HG02678 (cell line): ENCODE measurements at regions not wholly inside any gene's neighbourhood (a gene's known extent, or its start where the extent isn't known, plus 50 kb on each side); places are given as distances from the start of the nearest gene placed in this dataset.
"Not testable (repeated sequence)": the region's sequence is repeated elsewhere in the genome, so short reads cannot be mapped to it uniquely, and the experiment has no call there.

Source experiments
- ATAC-seq: cut with Tn5 transposase; IDR thresholded peaks from one replicate; pipeline ENCODE4 v1.9.1; 2021; ENCODE audit warnings: mild to moderate bottlenecking, moderate library complexity; ENCODE audit not compliant: unreplicated experiment

DNA sequence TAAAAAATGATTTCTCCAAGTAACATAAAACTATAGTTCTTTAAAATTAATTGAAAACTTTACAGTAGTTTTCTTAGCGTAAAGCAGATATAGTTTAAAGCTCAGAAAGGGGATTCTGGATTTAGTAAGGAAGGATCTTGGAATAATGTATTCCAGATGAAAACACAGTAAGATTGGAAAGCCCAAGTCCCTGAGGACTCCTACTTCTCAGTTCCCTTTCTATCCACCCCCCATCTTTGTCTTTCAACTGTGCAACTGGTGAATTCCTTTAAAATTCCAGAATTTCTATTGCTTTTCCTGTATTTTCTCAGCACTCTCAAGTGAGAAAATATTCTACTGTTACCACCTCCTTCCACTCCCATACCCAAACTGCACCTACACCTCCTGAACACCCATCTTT lies 184.5 kb upstream of the FBN2 start:
- ATAC-seq = no peak

GRCh38 chr5:128730021-128730420 lies 192.0 kb upstream of the FBN2 start:
- ATAC-seq = not testable (repeated sequence)

DNA sequence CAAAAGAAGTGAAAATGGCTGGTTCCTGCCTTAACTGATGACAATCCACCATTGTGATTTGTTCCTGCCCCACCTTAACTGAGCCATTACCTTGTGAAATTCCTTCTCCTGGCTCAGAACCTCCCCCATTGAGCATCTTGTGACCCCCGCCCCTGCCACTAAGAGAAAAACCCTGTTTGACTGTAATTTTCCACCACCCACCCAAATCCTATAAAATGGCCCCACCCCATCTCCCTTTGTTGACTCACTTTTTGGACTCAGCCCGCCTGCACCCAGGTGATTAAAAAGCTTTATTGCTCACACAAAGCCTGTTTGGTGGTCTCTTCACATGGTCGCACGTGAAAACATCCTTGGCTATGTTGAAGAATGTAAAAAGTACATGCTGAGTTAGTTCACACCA lies 197.6 kb upstream of the FBN2 start:
- ATAC-seq = not testable (repeated sequence)

DNA sequence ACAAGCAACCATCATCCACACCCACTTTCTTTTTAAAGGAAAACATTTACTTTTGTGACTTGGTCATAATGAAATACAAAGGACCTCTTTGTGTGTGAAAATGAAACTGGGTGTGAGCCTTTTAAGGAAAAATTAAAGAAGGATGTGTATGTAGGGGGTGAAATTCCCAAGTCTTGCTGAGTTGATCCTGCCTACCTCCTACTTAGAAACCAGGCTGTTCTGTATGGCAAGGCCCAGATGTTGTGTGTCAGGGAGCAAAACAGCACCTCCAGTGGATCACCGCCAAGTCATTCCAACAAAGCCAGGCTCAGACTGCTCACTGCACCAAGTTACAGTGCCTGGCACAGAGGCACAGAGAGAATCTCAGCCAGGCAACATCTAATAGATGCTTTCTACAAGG lies 198.5 kb upstream of the FBN2 start:
- no peak for ATAC-seq

- no peak for ATAC-seq
These were observed 211.3 kb upstream of the FBN2 start for GRCh38 chr5:128749136-128749898.

DNA sequence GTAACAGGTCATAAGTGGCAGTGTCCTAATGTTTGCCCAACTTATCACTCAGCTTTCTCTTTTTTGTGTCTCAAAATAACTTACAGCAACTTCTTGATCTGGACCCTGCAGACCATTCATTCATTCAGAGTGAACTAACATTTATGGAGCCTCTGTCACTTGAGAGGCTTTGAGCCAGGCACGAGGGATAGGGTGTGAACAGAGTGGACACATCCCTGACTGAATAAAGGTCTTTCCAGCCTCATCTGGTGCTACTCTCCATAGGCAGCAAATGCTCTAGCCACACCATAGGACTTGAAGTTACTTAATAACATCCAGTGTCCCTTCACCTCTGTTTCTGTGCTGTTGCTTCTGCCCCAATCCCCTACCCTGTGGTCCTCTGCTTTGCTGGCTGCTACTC lies 212.1 kb upstream of the FBN2 start:
- no peak for ATAC-seq

- no peak for ATAC-seq
These were observed 207.9 kb upstream of the SLC27A6 start for GRCh38 chr5:128757196-128757959.

DNA sequence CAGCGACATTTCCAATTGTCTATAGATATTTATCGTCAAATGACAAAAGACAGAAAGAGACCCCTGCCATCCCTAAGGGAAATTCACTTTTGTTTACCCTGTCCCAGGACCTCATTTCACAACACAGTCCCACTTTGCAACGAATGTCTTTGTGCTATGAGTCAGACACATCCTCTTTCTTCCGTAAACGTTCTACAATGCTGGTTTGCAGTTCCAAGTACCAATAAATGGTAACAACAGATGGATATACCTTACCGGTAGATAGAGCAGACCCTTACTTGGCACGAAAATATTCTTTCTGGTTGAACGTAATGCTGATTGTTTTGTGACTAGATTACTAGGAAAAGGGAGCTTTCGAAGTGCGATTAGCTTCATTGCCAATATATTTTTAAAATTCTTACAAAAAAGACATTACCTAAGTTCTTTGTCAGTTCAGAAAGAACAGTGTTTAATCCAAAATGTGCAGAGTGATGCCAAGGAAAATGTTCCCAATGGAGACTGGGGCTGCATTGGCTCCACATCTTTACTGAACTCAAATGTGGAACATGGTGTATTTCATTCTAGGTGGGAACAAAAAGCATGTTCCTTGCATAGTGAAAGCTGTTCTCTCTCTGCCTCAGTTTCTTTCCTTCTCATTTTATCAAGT lies 202.5 kb upstream of the SLC27A6 start:
- no peak for ATAC-seq

- no peak for ATAC-seq
These were observed 202.0 kb upstream of the SLC27A6 start for GRCh38 chr5:128763321-128763720.

DNA sequence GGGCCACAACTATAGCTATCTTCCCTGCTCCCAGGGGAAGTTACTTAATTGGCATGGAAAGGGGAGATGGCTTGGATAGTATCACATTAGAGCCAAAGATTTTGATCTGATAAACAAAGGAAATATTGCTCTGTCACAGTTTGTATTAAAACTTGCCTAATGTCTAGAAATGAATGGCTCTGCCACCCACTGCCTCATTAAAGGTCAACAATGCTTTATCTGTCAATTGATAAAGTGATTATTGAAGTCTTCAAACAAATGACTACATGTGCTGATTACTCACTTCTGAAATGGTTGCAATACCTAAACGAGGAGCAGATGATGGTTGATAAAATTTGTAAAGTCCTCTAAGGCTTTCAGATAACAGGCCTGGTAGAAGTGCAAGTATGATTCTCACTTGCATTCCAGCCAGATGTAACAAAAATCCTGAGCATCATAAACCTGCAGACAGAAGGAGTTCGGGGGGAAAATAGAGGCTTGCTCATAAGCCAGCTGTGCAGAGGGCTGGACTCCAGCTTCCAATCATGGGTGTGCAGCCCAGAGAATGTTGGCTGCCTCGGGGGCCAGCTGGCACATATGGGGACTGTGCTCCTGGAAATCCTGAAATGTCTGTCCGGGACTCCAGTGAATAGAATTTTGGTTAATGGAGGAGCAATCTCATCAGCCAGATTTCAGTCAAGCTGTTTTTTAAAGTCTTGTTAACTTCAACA lies 200.5 kb upstream of the SLC27A6 start:
- no peak for ATAC-seq

DNA sequence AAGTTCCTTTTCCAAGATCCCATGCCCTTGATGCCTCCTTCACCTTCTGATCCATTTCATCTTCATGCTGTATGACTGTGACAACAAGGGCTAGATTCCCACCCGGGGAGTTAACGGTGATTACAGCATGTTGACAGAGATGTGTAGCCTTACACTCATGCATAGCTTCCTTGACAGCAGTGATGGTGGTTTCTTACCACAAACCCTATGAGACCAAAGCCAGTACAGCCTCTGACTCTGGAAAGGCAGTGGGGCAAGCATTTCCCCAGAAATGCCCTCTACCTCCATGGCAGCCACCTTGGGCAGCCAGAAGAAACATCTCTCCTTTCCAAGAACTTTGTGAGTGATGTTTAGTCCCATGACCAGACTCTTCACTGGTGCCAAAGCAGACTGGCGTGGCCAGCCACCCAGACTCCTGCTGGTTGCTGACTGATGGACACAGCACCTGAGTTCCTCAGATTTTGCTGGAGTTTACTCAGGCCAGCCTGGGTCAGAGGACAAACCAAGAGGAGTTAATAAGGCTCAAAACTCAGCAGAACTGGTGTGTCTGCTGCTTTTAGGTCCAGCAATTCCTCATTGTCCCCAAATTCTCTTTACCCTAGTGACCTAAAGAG lies 199.7 kb upstream of the SLC27A6 start:
- ATAC-seq = no peak

GRCh38 chr5:128766406-128766805 lies 198.9 kb upstream of the SLC27A6 start:
- ATAC-seq = no peak

GRCh38 chr5:128770907-128771306 lies 194.4 kb upstream of the SLC27A6 start:
- no peak for ATAC-seq

GRCh38 chr5:128772356-128772755 lies 192.9 kb upstream of the SLC27A6 start:
- no peak for ATAC-seq

GRCh38 chr5:128773378-128773777 lies 191.9 kb upstream of the SLC27A6 start:
- no peak for ATAC-seq

DNA sequence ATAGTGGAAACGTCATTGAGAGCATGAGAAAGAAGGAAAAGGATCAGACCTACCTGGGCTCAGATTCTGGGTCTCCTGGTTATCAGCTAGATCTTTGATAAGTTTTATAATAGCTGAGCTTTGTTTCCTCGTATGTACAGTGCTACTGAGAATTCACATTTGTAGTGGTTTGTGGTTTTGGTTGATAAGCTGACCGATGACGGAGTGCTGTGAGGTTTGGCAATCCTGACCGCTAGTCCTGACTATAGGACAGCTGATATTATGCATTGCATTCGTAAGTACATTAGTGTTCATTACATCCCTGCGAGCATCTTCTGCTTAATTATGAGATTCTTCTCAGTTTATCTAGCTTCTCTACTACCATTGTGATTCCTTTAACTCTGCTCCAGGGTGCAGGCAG lies 190.7 kb upstream of the SLC27A6 start:
- ATAC-seq = peak; percentile 41

DNA sequence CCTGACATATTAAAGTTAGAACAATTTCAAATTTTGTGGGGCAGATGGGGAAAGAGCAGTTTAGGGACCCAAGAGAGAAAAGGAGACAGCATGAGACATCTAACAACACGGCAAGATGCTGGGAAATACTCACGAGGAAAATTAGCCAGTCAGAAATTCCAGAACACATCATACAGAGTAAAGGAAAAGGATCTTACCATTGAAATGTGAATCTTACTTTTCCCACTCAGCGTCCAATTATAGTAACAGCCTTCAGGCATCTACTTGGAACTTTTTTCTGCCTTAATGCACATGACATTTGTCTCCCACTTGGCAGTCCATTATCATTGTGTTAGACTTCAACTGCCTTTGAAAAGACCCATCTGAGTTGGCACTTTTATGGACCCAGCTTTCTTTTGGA lies 189.7 kb upstream of the SLC27A6 start:
- ATAC-seq = no peak

- peak; percentile 83 for ATAC-seq
These were observed 188.2 kb upstream of the SLC27A6 start for GRCh38 chr5:128777052-128777451.

DNA sequence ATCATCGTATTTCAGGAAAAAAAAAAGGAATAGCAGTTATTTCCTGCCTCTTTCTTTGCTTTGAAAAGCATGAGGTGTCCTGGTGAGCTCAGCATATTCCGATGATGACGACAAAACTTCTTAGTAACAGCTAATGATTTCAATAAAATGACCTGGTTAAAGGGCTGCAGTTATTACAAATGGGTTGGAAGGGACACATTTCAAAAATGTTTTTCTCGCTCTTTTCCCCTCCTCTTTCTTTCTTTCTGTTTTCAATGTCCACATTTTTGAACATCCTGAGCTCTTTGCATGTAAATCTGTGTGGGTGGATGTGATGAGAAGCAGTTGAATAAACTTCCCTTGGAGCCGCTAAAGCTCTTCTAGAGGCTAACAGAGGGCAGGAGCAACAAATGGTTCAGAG lies 186.8 kb upstream of the SLC27A6 start:
- ATAC-seq = no peak

- no peak for ATAC-seq
These were observed 182.8 kb upstream of the SLC27A6 start for GRCh38 chr5:128782446-128782845.

DNA sequence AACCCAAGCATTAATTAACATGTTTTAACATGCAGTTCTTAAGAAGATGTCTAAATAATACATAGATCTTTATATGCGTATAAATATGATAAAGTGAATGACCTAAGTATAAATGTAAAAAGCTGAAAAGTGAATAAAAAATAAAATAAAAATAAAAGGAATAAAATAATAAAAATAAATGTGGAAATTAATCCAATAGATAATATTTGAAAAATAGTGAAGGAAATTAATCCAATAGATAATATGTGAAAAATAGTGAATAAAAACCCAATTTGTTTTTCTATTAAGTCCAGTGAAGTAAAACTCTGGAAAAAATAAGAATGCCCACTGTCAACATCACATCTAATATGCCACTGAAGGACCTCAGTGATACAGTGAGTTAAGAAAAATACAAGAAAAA lies 180.6 kb upstream of the SLC27A6 start:
- ATAC-seq = no peak
